Body of pancreas (tissue), 4 donors: ENCODE measurements at regions not wholly inside any gene's neighbourhood (a gene's known extent, or its start where the extent isn't known, plus 50 kb on each side); places are given as distances from the start of the nearest gene placed in this dataset.

Experiments used
- ATAC-seq: fragments of 150-250 bp; one replicate; pipeline ENCODE4 v1.9.1; 2016
- DNase-seq, 4 donors: peaks; one replicate each; pipeline ENCODE4 v3.0.0-alpha.2; 2019
- H3K27ac ChIP-seq, 4 donors: fragments of 200-600 bp; sonication (generic); 1 replicate in 3 of 4; 2 replicates in 1 of 4; pipeline versions ENCODE4 v1.5.1 to v1.6.1; 2016 to 2019; ENCODE audit warnings: mild to moderate bottlenecking in 1 of 4, mixed read lengths in 1 of 4, moderate library complexity in 1 of 4
- H3K27me3 ChIP-seq, 2 donors: fragments of 200-600 bp; sonication (generic); one replicate each; pipeline ENCODE4 v1.6.0; 2016; ENCODE audit warnings: mild to moderate bottlenecking in 1 of 2
- H3K36me3 ChIP-seq, 2 donors: fragments of 200-600 bp; sonication (generic); replicated peaks in 1 of 2; 2 replicates each; pipeline ENCODE4 v1.5.1; 2016; ENCODE audit warnings: low read depth in 2 of 2; ENCODE audit not compliant: insufficient read depth in 1 of 2
- H3K4me1 ChIP-seq: fragments of 200-600 bp; sonication (generic); one replicate; pipeline ENCODE4 v1.6.0; 2016
- H3K4me3 ChIP-seq, 2 donors: fragments of 200-600 bp; sonication (generic); 1 replicate in 1 of 2; 2 replicates in 1 of 2; pipeline ENCODE4 v1.5.1; 2016 to 2019
- H3K9me3 ChIP-seq, 3 donors: fragments of 200-600 bp; sonication (generic); 1 replicate in 2 of 3; 2 replicates in 1 of 3; pipeline ENCODE4 v1.5.1; 2016
- CTCF ChIP-seq, 7 experiments: fragments of 450-650 bp in 4 of 7; fragments of 200-600 bp in 3 of 7; sonication (generic) in 3 of 7; IDR thresholded peaks; one replicate each; pipeline ENCODE4 v1.5.1; 2016 to 2019; ENCODE audit warnings: antibody characterized with exemption in 7 of 7
- POLR2A ChIP-seq, 3 donors: fragments of 450-650 bp; IDR thresholded peaks; one replicate each; pipeline ENCODE4 v1.6.1; 2016; ENCODE audit warnings: antibody characterized with exemption in 3 of 3, mild to moderate bottlenecking in 2 of 3
- WGBS, 2 donors: methylation state at CpG; one replicate each; pipeline ENCODE4 v1.1.5; 2017; 5-methylcytosine and 5-hydroxymethylcytosine counted together
- intact Hi-C: fragments of 100-400 bp; cut with DNase I; formaldehyde crosslinking; loops from one replicate; pipeline ENCODE4 v1.15.1; 2023

- Histone ChIP-seq H3K27me3 (no peaks in the 10 kb centered on the region), H3K4me1 (no peaks in the 10 kb centered on the region), H3K27ac (no peak overlapping the region), H3K4me3 (no peak overlapping the region), H3K36me3 (no peaks in the 10 kb centered on the region), H3K9me3 (no peaks in the 10 kb centered on the region)
- TF ChIP-seq CTCF (IDR thresholded peaks at IDR 0.05) (no peak), POLR2A (IDR thresholded peaks at IDR 0.05) (no peak)
- intact Hi-C loops = no loop called here
- ATAC-seq = no peak
- no peak for DNase-seq
- 62 to 65% methylated on average over 16 to 20 of the region's 20 CpGs for WGBS, 2 donors
Measured at GRCh38 chr16:86101137-86101896, 202.4 kb downstream of the IRF8 start.

GRCh38 chr16:86101897-86102157 lies 202.9 kb downstream of the IRF8 start:
- H3K4me3 ChIP-seq = no peak overlapping the region
- no peaks in the 10 kb centered on the region for H3K36me3 ChIP-seq
- intact Hi-C loops = no loop called here
- no peaks in the 10 kb centered on the region for H3K4me1 ChIP-seq
- no peaks in the 10 kb centered on the region for H3K9me3 ChIP-seq
- no peak overlapping the region for H3K27ac ChIP-seq
- ATAC-seq (no peak), DNase-seq (no peak)
- 77 to 84% methylated on average over 8 of the region's 8 CpGs for WGBS, 2 donors
- H3K27me3 ChIP-seq = no peaks in the 10 kb centered on the region
- TF ChIP-seq POLR2A (IDR thresholded peaks at IDR 0.05) (no peak), CTCF (IDR thresholded peaks at IDR 0.05) (no peak)

- WGBS, 2 donors = 67 to 88% methylated on average over 1 to 3 of the region's 3 CpGs
- DNase-seq = no peak
- no peak for TF ChIP-seq CTCF (IDR thresholded peaks at IDR 0.05)
- TF ChIP-seq POLR2A (IDR thresholded peaks at IDR 0.05) = no peak
- Histone ChIP-seq H3K4me3 (no peak overlapping the region), H3K36me3 (no peaks in the 10 kb centered on the region), H3K9me3 (no peaks in the 10 kb centered on the region), H3K27ac (no peak overlapping the region), H3K4me1 (no peaks in the 10 kb centered on the region), H3K27me3 (no peaks in the 10 kb centered on the region)
- intact Hi-C loops = no loop called here
- ATAC-seq = no peak
Measured at GRCh38 chr16:86103320-86103719, 204.4 kb downstream of the IRF8 start.

- intact Hi-C loops = no loop called here
- no peak for DNase-seq
- Histone ChIP-seq H3K27ac (no peak overlapping the region), H3K4me1 (no peaks in the 10 kb centered on the region), H3K9me3 (no peaks in the 10 kb centered on the region), H3K4me3 (no peak overlapping the region), H3K36me3 (no peaks in the 10 kb centered on the region), H3K27me3 (no peaks in the 10 kb centered on the region)
- WGBS, 2 donors = 51 to 74% methylated on average over 6 of the region's 6 CpGs
- no peak for ATAC-seq
- TF ChIP-seq CTCF (IDR thresholded peaks at IDR 0.05) (no peak), POLR2A (IDR thresholded peaks at IDR 0.05) (no peak)
Measured at GRCh38 chr16:86104537-86105048, 205.6 kb downstream of the IRF8 start.

DNA sequence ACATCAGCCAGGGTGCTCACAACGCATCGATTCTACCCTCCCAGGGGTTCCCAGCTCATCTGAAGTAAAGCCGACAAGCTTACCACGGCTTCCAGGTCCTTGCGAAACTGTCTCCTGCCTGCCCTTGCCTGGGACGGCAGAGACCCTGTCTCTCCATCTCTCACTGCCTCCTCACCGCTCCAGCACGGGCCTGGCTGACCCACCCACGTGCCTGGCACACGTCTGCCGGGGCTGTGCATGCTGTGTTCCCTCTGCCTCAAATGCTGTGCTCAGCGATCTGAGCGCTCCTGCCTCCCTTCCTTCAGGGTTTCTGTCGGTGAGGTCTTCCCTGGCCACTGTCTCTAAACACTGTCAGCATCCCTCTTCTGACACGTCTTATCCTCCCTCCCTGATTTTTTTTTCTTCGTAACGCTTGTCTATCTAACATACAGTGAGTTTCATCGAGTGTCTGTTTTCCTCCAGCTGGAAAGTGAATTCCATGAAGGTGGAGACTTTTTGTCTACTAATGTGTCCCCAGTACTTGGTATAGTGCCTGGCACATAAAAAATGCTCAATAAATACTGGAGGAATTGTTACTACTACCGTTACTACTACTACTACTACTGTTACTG lies 208.4 kb downstream of the IRF8 start:
- ATAC-seq = no peak
- intact Hi-C loops = no loop called here
- Histone ChIP-seq H3K36me3 (no peaks in the 10 kb centered on the region), H3K4me1 (no peaks in the 10 kb centered on the region), H3K27me3 (no peaks in the 10 kb centered on the region), H3K27ac (no peak overlapping the region), H3K9me3 (no peaks in the 10 kb centered on the region), H3K4me3 (no peak overlapping the region)
- no peak for DNase-seq
- WGBS, 2 donors = 72 to 82% methylated on average over 19 of the region's 19 CpGs
- TF ChIP-seq POLR2A (IDR thresholded peaks at IDR 0.05) (no peak), CTCF (IDR thresholded peaks at IDR 0.05) (no peak)
